DMS 273 treated with DMSO at 0.1 percent for 48 hours (cell line): ENCODE measurements at regions not wholly inside any gene's neighbourhood (a gene's known extent, or its start where the extent isn't known, plus 50 kb on each side); places are given as distances from the start of the nearest gene placed in this dataset.

Experiments used
- DNase-seq: peaks from one replicate; lab custom pipeline; 2025; lab: John Stamatoyannopoulos, UW

DNA sequence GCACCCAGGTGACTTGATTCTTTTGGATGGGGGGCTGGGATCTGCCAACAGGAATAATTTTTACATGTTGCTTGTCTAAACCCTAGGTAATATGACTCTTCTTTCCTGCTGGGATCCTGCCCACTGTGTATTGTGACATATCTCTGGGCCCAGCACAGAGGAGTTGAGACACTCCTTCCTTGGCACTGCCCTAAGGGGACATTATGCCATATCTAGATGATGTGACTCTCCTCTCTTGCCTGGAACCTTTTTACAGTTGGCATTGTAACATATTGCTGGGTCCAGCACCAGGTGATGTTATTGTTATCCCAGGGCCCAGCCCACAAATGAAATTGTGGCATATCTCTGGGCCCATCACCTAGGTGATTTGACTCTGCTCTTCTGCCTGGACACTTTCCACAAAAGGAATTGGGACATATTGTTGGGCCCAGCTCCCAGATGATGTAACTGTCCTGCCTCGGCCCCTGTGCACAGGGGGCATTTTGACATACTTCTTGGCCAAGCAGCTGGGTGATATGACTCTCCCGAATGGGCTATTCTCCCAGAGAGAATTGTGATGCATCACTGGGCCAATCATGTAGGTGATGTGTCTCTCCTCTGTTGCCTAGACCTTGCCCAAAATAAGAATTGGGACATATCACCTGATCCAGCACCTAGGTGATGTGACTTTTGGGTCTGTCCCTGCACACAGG lies 1837.7 kb downstream of the TP53TG3F start:
- DNase-seq, result no peak

DNA sequence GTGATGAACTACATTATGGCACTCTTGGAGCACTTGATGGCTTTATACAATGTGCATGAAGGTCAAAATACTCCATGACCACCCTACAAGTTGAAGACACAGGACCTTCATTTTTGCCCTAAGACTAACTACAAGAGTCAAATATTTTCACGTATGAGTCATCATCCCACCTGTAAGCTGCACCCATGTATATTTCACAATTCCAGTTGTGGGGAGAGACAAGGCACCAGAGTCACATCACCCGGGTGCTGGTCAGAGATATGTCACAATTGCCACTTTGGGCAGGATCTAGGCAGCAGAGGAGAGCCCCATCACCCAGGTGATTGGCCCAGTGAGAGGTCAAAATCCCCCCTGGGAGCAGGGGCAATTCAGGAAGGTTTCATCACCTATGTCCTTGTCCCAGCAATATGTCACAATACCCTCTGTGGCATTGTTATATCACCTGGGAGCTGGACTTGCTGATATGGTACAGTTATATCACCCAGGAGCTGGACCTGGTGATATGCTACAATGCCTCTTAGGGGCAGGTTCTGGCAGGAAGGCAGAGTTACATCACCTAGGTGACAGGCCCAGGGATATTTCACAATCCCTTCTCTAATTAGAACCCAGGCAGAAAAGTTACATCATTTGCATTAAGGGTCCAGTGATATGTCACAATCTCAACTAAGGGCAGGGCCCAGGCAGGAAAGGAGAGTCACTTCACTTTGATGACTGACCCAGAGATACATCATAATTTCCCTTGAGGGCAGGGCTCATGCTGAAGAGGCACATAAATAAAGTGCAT lies 1839.2 kb downstream of the TP53TG3F start:
- DNase-seq, result no peak

- no peak for DNase-seq
Measured at GRCh38 chr16:35302859-35303258, 1843.4 kb downstream of the TP53TG3F start.

DNA sequence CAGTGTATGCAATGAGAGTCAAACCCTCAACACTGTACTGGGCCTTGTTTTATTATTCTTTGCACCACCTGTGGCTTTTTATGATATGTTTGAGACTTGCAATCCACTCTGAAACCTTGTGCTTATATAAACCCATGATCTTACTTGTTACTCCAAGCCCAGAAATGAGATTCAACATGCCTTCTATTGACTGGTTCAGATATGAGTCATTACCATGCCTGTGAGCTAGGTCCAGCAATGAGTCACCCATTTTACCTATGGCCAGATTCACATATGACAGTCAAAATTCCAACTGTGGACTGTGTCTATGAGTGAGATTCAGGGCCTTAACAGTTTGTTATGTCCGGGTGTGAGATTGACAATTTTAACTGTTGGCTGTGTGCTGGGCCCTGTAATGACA lies 1846.1 kb downstream of the TP53TG3F start:
- no peak for DNase-seq

DNA sequence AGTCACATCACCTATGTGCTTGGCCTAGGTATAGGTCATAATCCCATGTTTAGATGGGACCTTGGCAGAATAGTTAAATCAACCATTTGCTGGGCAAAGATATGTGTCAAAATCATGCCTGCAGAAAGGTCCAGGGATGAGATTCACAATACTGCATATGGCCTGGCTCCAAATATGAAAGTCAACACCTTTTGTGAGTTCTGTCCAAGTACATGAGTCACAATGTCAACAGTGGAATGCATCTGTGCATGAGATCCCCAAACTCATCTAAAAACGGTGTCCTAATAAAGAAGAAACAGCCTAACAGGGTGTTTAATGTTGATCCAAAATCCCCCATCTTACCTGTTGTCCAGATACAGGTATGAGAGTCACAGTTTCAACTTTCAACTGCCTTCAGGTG lies 1847.5 kb downstream of the TP53TG3F start:
- DNase-seq, result no peak

DNA sequence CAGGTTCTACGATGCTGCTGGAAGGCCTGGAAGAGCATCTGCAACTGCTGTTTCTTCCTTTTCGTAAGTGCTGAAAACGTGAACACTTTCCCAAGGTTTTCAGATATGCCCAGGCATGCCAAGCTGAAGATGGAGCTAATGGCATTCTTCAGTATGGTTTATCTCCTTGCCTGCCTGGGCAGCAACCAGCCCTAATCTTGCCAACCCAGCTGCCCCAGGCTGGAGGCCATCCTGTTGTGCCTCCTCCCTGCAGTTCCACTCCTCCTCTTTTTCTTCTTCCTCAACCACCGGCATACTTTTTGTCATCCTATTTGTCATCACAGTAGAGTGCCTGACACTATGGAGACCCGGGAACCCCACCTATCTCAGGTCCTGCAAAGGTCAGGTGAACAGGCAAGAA lies 1849.3 kb downstream of the TP53TG3F start:
- no peak for DNase-seq

DNA sequence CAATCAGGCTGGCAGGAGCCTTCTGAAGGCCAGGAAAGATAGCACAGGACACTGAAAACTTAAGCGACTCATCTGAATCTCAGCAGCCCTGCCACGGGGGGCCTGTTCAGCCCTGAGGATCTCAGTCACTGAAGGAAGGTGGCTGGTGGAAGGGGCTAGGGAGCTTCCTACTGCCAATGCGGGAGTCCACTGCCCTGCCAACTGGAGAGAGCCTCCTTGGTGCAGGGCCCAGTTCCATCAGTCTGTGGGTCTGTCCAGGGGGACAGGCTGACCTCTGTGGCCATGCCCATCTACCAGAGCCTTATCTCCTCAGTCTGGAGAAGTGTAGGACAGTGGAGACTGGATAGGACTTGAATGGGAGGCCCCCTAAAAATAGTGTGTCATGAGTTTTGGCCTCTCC lies 1851.6 kb downstream of the TP53TG3F start:
- no peak for DNase-seq

DNA sequence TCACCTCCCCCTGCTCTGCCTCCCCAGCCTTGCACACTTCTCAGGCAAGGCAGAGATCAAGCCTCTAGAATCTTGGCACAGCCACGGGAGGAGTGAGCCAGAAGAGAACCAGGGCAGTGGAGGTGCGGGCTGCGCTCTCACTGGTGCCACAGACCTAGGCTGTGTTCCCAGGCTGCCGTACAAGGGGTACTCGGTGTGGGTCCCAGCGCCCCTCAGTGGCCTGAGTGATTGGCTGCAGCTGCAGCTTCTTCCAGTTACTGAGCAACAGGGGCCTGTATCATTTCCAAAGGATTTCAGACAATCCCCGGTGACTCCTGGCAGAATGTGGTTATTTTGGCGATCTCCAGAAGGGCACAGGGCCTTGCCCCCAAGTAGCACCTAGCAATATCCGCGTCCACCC lies 1852.1 kb downstream of the TP53TG3F start:
- no peak for DNase-seq

DNA sequence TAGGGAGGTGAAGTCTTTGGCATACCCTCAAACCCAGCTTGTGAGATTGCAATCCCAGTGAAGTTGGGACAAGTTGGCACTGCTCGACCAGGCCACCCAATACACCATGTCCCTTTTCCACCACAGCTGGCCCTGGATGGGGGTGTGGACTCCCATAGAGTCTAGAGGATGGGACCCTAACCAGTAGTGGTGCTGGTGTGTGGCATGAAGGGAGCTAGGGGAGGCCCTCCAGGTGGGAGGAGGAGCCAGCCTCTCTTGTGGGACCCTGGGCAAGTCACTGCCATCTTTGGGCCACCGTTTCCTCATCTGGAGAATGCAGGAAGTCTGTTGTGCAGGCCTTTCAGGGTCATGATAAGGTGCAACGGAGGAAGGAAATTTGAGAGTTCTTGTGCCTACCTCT lies 1854.9 kb downstream of the TP53TG3F start:
- DNase-seq, result no peak

- DNase-seq, result no peak
Measured at GRCh38 chr16:35319536-35320192, 1860.3 kb downstream of the TP53TG3F start.

DNA sequence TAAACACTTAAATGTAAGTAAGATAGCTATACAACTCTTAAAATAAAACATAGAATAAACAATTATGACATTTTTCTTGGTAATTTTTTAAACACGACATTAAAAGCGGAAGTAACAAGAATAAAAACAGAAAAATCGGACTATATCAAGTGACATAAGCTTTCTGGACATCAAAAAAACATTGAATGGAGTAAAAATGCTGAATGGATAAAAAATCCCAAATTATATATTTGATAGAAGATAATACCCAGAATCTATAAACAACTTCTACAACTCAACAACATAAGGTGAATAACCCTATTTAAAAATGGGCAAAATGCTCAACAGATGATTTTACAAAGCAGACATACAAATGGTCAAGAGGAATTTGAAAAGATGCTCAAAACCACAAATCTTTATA lies 1866.5 kb downstream of the TP53TG3F start:
- DNase-seq, result no peak

DNA sequence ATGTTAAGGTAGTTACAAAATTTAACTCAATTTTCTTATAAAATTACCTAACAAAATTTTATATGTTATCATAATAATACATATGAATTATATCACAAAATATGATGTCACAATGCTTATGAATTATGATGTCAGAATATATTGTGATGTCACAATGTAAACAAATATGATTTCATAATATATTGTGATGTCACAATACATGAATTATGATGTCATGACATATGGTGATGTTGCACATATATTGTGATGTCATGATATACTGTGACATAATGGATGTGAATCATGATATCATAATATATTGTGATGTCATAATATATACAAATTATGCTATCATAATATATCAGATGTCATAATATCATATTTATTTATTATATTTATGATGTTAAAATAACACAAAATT lies 1879.9 kb downstream of the TP53TG3F start:
- no peak for DNase-seq

GRCh38 chr16:35342012-35342411 lies 1882.6 kb downstream of the TP53TG3F start:
- DNase-seq, result no peak

- no peak for DNase-seq
Measured at GRCh38 chr16:35344012-35344762, 1884.8 kb downstream of the TP53TG3F start.

GRCh38 chr16:35352431-35352830 lies 1893.0 kb downstream of the TP53TG3F start:
- DNase-seq, result no peak

DNA sequence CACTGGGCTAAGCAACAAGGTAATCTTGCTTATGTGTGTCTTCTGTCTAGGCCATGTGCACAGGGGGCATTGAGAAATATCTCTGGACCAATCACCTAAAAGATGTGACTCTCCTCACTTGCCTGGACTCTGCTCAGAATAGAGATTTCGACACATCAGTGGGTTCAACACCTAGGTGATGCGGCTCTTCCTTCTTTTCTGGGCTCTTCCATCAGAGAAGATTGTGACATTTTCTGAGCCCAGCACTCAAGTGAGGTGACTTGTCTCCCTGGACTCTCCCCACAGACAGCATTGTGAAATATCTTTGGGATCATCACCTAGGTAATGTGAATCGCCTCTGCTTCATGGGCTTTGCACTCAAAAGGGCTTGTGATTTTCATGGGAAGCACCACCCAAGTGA lies 1904.1 kb downstream of the TP53TG3F start:
- DNase-seq, result no peak

- DNase-seq, result no peak
Measured at GRCh38 chr16:35364263-35364662, 1904.9 kb downstream of the TP53TG3F start.

- no peak for DNase-seq
Measured at GRCh38 chr16:35365675-35366074, 1906.3 kb downstream of the TP53TG3F start.

DNA sequence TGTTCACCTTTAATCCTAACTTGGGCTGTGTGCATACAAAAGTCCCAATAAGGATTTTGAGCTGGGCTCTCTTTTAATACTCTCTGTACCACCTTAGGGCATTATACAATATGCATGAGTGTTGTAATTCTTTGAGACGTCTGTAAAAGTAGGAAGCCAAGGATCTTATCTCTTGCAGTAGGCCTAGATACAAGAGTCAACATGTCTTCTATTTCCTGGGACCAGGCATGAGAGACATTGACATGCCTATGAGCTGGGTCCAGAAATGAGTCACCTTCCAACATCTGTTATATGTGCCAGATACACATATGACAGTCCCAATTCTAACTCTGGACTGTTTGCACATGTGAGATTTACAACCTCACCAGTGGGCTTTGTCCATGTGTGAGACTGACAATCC lies 1911.2 kb downstream of the TP53TG3F start:
- no peak for DNase-seq

DNA sequence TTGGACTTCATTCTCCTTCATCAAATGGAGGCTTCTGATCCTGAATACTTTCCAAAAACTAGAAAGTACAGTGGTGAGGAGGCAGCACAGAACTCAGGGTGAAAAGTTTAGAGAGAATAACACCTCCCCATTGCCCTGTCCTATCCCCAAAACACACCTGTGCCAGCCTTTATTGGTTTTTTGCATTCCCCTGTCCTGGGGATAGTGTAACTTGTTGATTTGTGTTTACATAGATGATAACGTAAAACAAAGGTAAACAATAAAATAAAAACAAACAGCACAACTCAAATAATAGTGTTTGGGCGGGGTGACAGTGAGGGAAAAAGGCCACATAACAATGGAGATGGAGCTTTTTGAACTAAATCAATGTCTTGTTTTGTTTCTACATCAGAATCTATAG lies 1917.7 kb downstream of the TP53TG3F start:
- DNase-seq, result no peak

GRCh38 chr16:35386619-35387018 lies 1927.2 kb downstream of the TP53TG3F start:
- no peak for DNase-seq

GRCh38 chr16:35391328-35391727 lies 1931.9 kb downstream of the TP53TG3F start:
- no peak for DNase-seq
